ENCODE measurements at regions not wholly inside any gene's neighbourhood (a gene's known extent, or its start where the extent isn't known, plus 50 kb on each side); places are given as distances from the start of the nearest gene placed in this dataset.

- no peaks in the 10 kb centered on the region for H3K9me3 ChIP-seq
- TF ChIP-seq CTCF (IDR thresholded peaks at IDR 0.05) = no peak
- no peaks in the 10 kb centered on the region for H3K36me3 ChIP-seq
- H3K27ac ChIP-seq = no peak overlapping the region
- no peaks in the 10 kb centered on the region for H3K27me3 ChIP-seq
- peaks cover 17% of the 10 kb centered on the region in 2 experiments for H3K4me1 ChIP-seq (ENCODE audit: control insufficient read depth in 1 of 2, insufficient read depth in 1 of 2, low read depth in 1 of 2, low read length in 1 of 2)
- no peak overlapping the region for H3K4me3 ChIP-seq (ENCODE audit: low read depth in 1 of 2, low read length in 1 of 2)
Observed at GRCh38 chr7:142381727-142382390, 124.0 kb upstream of the PRSS58 start.

- Histone ChIP-seq H3K36me3 (no peaks in the 10 kb centered on the region), H3K27ac (no peak overlapping the region), H3K9me3 (no peaks in the 10 kb centered on the region), H3K4me1 (ENCODE audit: control insufficient read depth in 1 of 2, insufficient read depth in 1 of 2, low read depth in 1 of 2, low read length in 1 of 2) (peaks cover 19 to 25% of the 10 kb centered on the region in 2 experiments), H3K4me3 (ENCODE audit: low read depth in 1 of 2, low read length in 1 of 2) (no peak overlapping the region), H3K27me3 (no peaks in the 10 kb centered on the region)
- TF ChIP-seq CTCF (IDR thresholded peaks at IDR 0.05) = no peak
Observed at GRCh38 chr7:142380069-142380468, 122.2 kb upstream of the PRSS58 start.

GRCh38 chr7:142379201-142379885 lies 121.5 kb upstream of the PRSS58 start:
- no peak overlapping the region for H3K4me3 ChIP-seq (ENCODE audit: low read depth in 1 of 2, low read length in 1 of 2)
- H3K27ac ChIP-seq = no peak overlapping the region
- peaks cover 12 to 18% of the 10 kb centered on the region in 2 experiments for H3K4me1 ChIP-seq (ENCODE audit: control insufficient read depth in 1 of 2, insufficient read depth in 1 of 2, low read depth in 1 of 2, low read length in 1 of 2)
- no peaks in the 10 kb centered on the region for H3K27me3 ChIP-seq
- no peaks in the 10 kb centered on the region for H3K9me3 ChIP-seq
- H3K36me3 ChIP-seq = no peaks in the 10 kb centered on the region
- TF ChIP-seq CTCF (IDR thresholded peaks at IDR 0.05) = no peak

GRCh38 chr7:142377567-142377966 lies 119.7 kb upstream of the PRSS58 start:
- H3K4me3 ChIP-seq (ENCODE audit: low read depth in 1 of 2, low read length in 1 of 2) = no peak overlapping the region
- TF ChIP-seq CTCF (IDR thresholded peaks at IDR 0.05) = no peak
- peaks cover 6 to 12% of the 10 kb centered on the region in 2 experiments for H3K4me1 ChIP-seq (ENCODE audit: control insufficient read depth in 1 of 2, insufficient read depth in 1 of 2, low read depth in 1 of 2, low read length in 1 of 2)
- no peaks in the 10 kb centered on the region for H3K36me3 ChIP-seq
- H3K27ac ChIP-seq = no peak overlapping the region
- no peaks in the 10 kb centered on the region for H3K27me3 ChIP-seq
- no peaks in the 10 kb centered on the region for H3K9me3 ChIP-seq

- TF ChIP-seq CTCF (IDR thresholded peaks at IDR 0.05) = no peak
Observed at GRCh38 chr7:142376356-142376997, 118.6 kb upstream of the PRSS58 start.

More at GRCh38 chr7:142376356-142376997, 118.6 kb upstream of the PRSS58 start:
- no peak overlapping the region for H3K4me3 ChIP-seq (ENCODE audit: low read depth in 1 of 2, low read length in 1 of 2)
- H3K36me3 ChIP-seq = no peaks in the 10 kb centered on the region
- no peaks in the 10 kb centered on the region for H3K9me3 ChIP-seq
- no peak overlapping the region for H3K27ac ChIP-seq
- peaks cover 6 to 12% of the 10 kb centered on the region in 2 experiments for H3K4me1 ChIP-seq (ENCODE audit: control insufficient read depth in 1 of 2, insufficient read depth in 1 of 2, low read depth in 1 of 2, low read length in 1 of 2)
- no peaks in the 10 kb centered on the region for H3K27me3 ChIP-seq

All from neutrophil (primary cell).